ENCODE measurements at regions not wholly inside any gene's neighbourhood (a gene's known extent, or its start where the extent isn't known, plus 50 kb on each side); places are given as distances from the start of the nearest gene placed in this dataset.
A peak's percentile ranks its signal among the peaks of the same experiment; 100 is the strongest.

GRCh38 chr6:159112714-159113113, 56.5 kb upstream of the FNDC1 start:
- H3K4me2 ChIP-seq (replicated peaks; ENCODE audit: low read depth, low read length, poor library complexity, severe bottlenecking), result no peak overlapping the region
- no peaks in the 10 kb centered on the region for H3K36me3 ChIP-seq (replicated peaks in 1 of 2; ENCODE audit: control extremely low read depth in 1 of 2, control insufficient read depth in 1 of 2, extremely low read depth in 1 of 2, insufficient read depth in 2 of 2, low read length in 1 of 2)
- Mint-ChIP-seq H3K9me3 (ENCODE audit: insufficient read depth) (no peaks in the 10 kb centered on the region), H3K27me3 (no peaks in the 10 kb centered on the region), H3K4me3 (no peak overlapping the region), H3K27ac (no peak overlapping the region), H3K4me1 (peaks cover 86% of the 10 kb centered on the region)
- no peaks in the 10 kb centered on the region for H4K20me1 ChIP-seq (ENCODE audit: control insufficient read depth, insufficient read depth, low read length, poor library complexity, severe bottlenecking)
- ChIA-PET CTCF (interaction anchor here (0.9 to 36.8 kb wide), 5 partner anchors 2 to 113 kb away, joined by 3 to 1002 read pairs (median 478); partner anchors contain the start of genes RSPH3 and TAGAP), POLR2A (no interaction called here)
- WGBS (ENCODE audit: insufficient coverage), result 83% methylated on average over 4 of the region's 9 CpGs
- no peak overlapping the region for H2AFZ ChIP-seq (ENCODE audit: insufficient read depth, low read depth, low read length, poor library complexity, severe bottlenecking)
- ATAC-seq (ENCODE audit: low read depth) (no peak), DNase-seq (no peak)
- intact Hi-C loops (cut with micrococcal nuclease), result loop anchor here (10.0 kb wide), 1 partner anchor 1348 kb away; no protein-coding TSS in a partner anchor
- H3K27me3 ChIP-seq (replicated peaks in 1 of 4; ENCODE audit: control extremely low read depth in 1 of 4, control insufficient read depth in 3 of 4, insufficient read depth in 4 of 4, low read length in 3 of 4), result no peaks in the 10 kb centered on the region
- no peak for TF ChIP-seq EZH2 (IDR thresholded peaks at IDR 0.05; ENCODE audit: borderline replicate concordance, insufficient read depth, low read depth, low read length, poor library complexity, severe bottlenecking)
- TF ChIP-seq, protein P1, sequence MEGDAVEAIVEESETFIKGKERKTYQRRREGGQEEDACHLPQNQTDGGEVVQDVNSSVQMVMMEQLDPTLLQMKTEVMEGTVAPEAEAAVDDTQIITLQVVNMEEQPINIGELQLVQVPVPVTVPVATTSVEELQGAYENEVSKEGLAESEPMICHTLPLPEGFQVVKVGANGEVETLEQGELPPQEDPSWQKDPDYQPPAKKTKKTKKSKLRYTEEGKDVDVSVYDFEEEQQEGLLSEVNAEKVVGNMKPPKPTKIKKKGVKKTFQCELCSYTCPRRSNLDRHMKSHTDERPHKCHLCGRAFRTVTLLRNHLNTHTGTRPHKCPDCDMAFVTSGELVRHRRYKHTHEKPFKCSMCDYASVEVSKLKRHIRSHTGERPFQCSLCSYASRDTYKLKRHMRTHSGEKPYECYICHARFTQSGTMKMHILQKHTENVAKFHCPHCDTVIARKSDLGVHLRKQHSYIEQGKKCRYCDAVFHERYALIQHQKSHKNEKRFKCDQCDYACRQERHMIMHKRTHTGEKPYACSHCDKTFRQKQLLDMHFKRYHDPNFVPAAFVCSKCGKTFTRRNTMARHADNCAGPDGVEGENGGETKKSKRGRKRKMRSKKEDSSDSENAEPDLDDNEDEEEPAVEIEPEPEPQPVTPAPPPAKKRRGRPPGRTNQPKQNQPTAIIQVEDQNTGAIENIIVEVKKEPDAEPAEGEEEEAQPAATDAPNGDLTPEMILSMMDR (IDR thresholded peaks at IDR 0.05), result no peak
- H3K79me2 ChIP-seq (ENCODE audit: control insufficient read depth, insufficient read depth, low read length), result peaks cover 8% of the 10 kb centered on the region
- H3K4me1 ChIP-seq (ENCODE audit: control insufficient read depth in 2 of 2, insufficient read depth in 2 of 2, low read length in 2 of 2), result peaks cover 93 to 94% of the 10 kb centered on the region in 2 donors
- no peak overlapping the region for H3K27ac ChIP-seq (ENCODE audit: low read length in 2 of 2)
- no peak overlapping the region for H3K9ac ChIP-seq (ENCODE audit: low read length)
- peaks cover 0 to under 1% (median 0%) of the 10 kb centered on the region in 3 donors for H3K9me3 ChIP-seq (ENCODE audit: control extremely low read depth in 1 of 3, control insufficient read depth in 2 of 3, insufficient read depth in 1 of 3, low read length in 2 of 3)
- no peak overlapping the region for H3K4me3 ChIP-seq (ENCODE audit: control extremely low read depth in 1 of 5, extremely low read depth in 1 of 5, insufficient read depth in 1 of 5, low read depth in 2 of 5, low read length in 4 of 5)

DNA sequence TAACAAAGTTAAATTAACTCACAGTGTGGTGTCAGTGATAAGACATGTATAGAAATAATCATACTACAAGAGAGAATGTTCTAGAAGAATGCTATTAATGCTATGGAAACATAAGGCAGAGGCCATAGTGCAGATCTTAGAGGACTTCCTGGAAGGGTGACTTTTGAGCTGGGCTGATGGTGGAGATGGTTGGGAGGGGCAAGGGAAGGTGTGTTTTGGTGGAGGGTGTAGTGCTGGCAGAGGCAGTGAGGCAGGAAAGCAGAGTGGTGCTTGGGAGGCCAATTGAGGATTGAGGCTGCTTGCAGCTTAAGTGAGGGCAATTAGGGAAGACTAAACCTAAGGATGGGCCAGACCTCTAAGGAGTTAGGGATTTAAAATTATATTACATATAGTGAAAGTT, 58.5 kb upstream of the FNDC1 start:
- H3K4me3 Mint-ChIP-seq, result no peak overlapping the region
- CTCF ChIA-PET, result interaction anchor here (0.6 to 36.8 kb wide), 6 partner anchors 17 to 299 kb away, joined by 3 to 1002 read pairs (median 22); partner anchors contain the start of gene TAGAP
- intact Hi-C loops (cut with micrococcal nuclease), result loop anchor here (10.0 kb wide), 1 partner anchor 1346 kb away; no protein-coding TSS in a partner anchor

More for the DNA sequence above, 58.5 kb upstream of the FNDC1 start:
- no peak for DNase-seq
- TF ChIP-seq, protein P1 (IDR thresholded peaks at IDR 0.05), result no peak
- TF ChIP-seq EZH2 (IDR thresholded peaks at IDR 0.05; ENCODE audit: borderline replicate concordance, insufficient read depth, low read depth, low read length, poor library complexity, severe bottlenecking), result no peak
- Histone ChIP-seq H3K27me3 (replicated peaks in 1 of 4; ENCODE audit: control extremely low read depth in 1 of 4, control insufficient read depth in 3 of 4, insufficient read depth in 4 of 4, low read length in 3 of 4) (no peaks in the 10 kb centered on the region), H3K9me3 (ENCODE audit: control extremely low read depth in 1 of 3, control insufficient read depth in 2 of 3, insufficient read depth in 1 of 3, low read length in 2 of 3) (no peaks in the 10 kb centered on the region), H3K4me3 (ENCODE audit: control extremely low read depth in 1 of 5, extremely low read depth in 1 of 5, insufficient read depth in 1 of 5, low read depth in 2 of 5, low read length in 4 of 5) (no peak overlapping the region), H3K36me3 (replicated peaks in 1 of 2; ENCODE audit: control extremely low read depth in 1 of 2, control insufficient read depth in 1 of 2, extremely low read depth in 1 of 2, insufficient read depth in 2 of 2, low read length in 1 of 2) (no peaks in the 10 kb centered on the region), H3K4me1 (ENCODE audit: control insufficient read depth in 2 of 2, insufficient read depth in 2 of 2, low read length in 2 of 2) (peaks cover 89 to 93% of the 10 kb centered on the region in 2 donors), H3K4me2 (replicated peaks; ENCODE audit: low read depth, low read length, poor library complexity, severe bottlenecking) (peak overlapping the region; percentile 4), H3K79me2 (ENCODE audit: control insufficient read depth, insufficient read depth, low read length) (peaks cover 8% of the 10 kb centered on the region), H2AFZ (ENCODE audit: insufficient read depth, low read depth, low read length, poor library complexity, severe bottlenecking) (no peak overlapping the region), H4K20me1 (ENCODE audit: control insufficient read depth, insufficient read depth, low read length, poor library complexity, severe bottlenecking) (no peaks in the 10 kb centered on the region), H3K27ac (ENCODE audit: low read length in 2 of 2) (no peak overlapping the region), H3K9ac (ENCODE audit: low read length) (no peak overlapping the region)
- no peaks in the 10 kb centered on the region for H3K27me3 Mint-ChIP-seq
- POLR2A ChIA-PET, result no interaction called here
- peak overlapping the region; percentile 57 for H3K27ac Mint-ChIP-seq
- no peaks in the 10 kb centered on the region for H3K9me3 Mint-ChIP-seq (ENCODE audit: insufficient read depth)
- peaks cover 85% of the 10 kb centered on the region for H3K4me1 Mint-ChIP-seq
- ATAC-seq (ENCODE audit: low read depth), result no peak

All from B cell (primary cell).